ENCODE measurements at regions not wholly inside any gene's neighbourhood (a gene's known extent, or its start where the extent isn't known, plus 50 kb on each side); places are given as distances from the start of the nearest gene placed in this dataset.
"Not testable (repeated sequence)": the region's sequence is repeated elsewhere in the genome, so short reads cannot be mapped to it uniquely, and the experiment has no call there.

DNA sequence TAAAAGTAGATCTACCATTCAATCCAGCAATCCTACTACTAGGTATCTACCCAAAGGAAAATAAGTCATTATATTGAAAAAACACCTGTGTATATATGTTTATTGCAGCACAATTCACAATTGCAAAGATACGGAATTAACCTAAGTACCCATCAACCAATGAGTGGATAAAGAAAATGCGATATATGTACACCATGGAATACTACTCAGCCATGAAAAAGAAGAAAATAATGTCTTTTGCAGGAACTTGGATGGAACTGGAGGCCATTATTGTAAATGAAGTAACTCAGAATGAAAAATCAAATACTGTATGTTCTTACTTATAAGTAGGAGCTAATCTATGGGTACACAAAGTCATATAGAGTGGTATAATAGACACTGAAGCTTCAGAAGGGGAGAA lies 63.4 kb upstream of the PITX1 start:
- Histone ChIP-seq H3K9me3 (ENCODE audit: low read length) (no peaks in the 10 kb centered on the region), H3K4me3 (ENCODE audit: low read depth in 1 of 2, low read length in 2 of 2) (no peak overlapping the region), H3K36me3 (ENCODE audit: insufficient read depth, low read length) (no peaks in the 10 kb centered on the region), H3K27me3 (ENCODE audit: control insufficient read depth in 1 of 2, insufficient read depth in 2 of 2, low read length in 2 of 2) (no peaks in the 10 kb centered on the region), H3K27ac (ENCODE audit: low read depth, low read length) (no peak overlapping the region), H3K9ac (ENCODE audit: low read length) (no peak overlapping the region), H3K4me1 (ENCODE audit: insufficient read depth, low read length) (no peaks in the 10 kb centered on the region)

DNA sequence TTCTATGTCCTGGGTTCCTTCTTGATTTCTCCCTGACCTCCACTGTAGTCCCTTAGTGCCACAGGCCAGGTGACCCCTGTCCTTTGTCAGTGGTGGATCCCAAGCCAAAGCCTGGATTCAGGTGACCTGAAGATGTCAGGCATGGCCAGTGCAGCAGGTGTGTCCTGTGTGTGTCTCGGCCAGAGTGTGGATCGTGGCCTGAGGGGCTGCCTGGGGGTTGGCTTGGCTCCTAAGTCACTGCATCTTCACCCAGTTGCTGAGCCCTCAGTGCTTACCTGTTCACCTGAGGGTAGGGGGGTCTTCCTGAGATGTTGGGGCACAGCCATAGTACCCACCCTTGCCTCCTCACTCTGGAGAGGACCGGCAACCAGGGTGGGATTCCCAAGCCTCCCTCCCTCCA lies 61.8 kb upstream of the PITX1 start:
- no peaks in the 10 kb centered on the region for H3K4me1 ChIP-seq (ENCODE audit: insufficient read depth, low read length)
- no peak overlapping the region for H3K4me3 ChIP-seq (ENCODE audit: low read depth in 1 of 2, low read length in 2 of 2)
- no peak overlapping the region for H3K27ac ChIP-seq (ENCODE audit: low read depth, low read length)
- H3K9ac ChIP-seq (ENCODE audit: low read length): no peak overlapping the region
- H3K36me3 ChIP-seq (ENCODE audit: insufficient read depth, low read length): no peaks in the 10 kb centered on the region
- no peaks in the 10 kb centered on the region for H3K9me3 ChIP-seq (ENCODE audit: low read length)
- H3K27me3 ChIP-seq (ENCODE audit: control insufficient read depth in 1 of 2, insufficient read depth in 2 of 2, low read length in 2 of 2): no peaks in the 10 kb centered on the region

DNA sequence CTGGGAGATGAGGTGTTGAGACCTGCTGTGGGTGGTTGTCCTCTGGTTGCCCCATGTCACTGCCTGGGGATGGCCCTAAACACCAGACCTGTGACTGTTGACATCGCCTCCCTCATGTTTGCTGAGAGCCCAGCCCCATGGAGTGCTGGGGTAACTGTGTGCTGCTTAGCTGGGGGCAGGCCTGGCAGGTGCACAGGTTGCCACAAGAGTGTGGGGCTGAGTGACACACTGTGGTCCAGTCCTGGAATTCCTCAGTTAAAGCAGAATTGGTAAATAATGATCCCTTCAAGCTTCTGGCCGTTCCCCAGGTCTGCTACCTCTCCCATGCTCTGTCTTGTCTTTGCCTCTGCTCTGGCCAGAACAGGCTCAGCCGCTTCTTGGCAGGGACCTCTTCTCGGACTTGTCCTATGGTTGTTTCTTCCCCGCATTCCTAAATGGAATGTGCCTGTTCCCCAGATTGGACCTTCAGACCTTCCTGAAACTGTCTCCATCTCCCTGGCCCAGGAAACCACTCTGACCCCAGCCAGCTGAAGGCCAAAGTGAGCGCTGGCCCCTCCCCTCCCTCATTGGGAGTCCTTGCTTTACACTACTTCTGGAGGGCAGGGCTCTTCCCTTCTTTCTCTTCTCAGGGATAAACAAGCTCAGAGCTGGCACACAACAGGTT lies 61.2 kb upstream of the PITX1 start:
- Histone ChIP-seq H3K27ac (ENCODE audit: low read depth, low read length) (no peak overlapping the region), H3K4me1 (ENCODE audit: insufficient read depth, low read length) (no peaks in the 10 kb centered on the region), H3K9ac (ENCODE audit: low read length) (no peak overlapping the region), H3K9me3 (ENCODE audit: low read length) (no peaks in the 10 kb centered on the region), H3K4me3 (ENCODE audit: low read depth in 1 of 2, low read length in 2 of 2) (no peak overlapping the region), H3K36me3 (ENCODE audit: insufficient read depth, low read length) (no peaks in the 10 kb centered on the region), H3K27me3 (ENCODE audit: control insufficient read depth in 1 of 2, insufficient read depth in 2 of 2, low read length in 2 of 2) (no peaks in the 10 kb centered on the region)

DNA sequence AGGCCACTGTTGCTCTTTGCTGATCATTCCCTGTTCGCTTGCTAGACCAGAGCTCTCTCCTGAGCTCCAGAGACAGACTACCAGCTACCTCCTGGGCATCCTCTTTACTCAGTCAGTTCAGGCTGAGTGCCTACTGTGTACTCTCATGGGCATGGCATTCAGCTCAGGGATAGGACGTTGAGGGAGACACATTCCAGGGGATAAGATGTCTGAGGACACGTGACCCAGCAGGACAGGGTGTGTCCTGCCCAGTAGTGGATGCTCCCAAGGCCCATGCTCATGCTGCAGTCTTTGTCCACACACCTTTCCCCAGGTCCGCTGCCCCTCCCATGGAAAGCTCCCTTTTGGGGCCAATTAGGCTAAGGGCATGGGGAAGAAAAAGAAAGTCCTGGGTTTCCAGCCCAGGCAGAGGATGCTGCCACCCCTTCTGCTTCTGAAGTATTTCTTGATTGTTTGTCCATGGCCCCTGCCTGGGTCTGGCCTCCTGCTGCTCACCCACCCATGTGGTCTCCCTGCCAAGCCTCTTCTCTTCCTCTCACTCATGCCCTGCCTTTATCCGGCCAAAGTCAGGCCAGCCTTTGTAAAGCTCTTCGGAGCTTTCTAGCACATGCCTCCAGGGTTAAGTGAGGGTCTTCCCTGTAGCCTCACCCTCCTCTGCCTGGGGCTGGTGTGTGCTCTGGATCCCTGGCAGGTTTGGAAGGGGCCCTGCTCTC lies 60.5 kb upstream of the PITX1 start:
- Histone ChIP-seq H3K27ac (ENCODE audit: low read depth, low read length) (no peak overlapping the region), H3K4me1 (ENCODE audit: insufficient read depth, low read length) (no peaks in the 10 kb centered on the region)

DNA sequence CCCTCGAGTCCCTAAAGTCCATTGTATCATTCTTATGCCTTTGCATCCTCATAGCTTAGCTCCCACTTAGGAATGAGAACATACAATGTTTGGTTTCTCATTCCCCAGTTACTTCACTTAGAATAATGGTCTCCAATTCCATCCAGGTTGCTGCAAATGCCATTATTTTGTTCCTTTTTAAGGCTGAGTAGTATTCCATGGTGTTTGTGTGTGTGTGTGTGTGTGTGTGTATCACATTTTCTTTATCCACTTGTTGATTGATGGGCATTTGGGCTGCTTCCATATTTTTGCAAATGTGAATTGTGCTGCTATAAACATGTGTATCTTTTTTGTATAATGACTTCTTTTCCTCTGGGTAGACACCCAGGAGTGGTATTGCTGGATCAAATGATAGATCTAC lies 59.5 kb upstream of the PITX1 start:
- not testable (repeated sequence) for H3K9me3 ChIP-seq (ENCODE audit: low read length); H3K9ac ChIP-seq (ENCODE audit: low read length); H3K36me3 ChIP-seq (ENCODE audit: insufficient read depth, low read length); H3K27ac ChIP-seq (ENCODE audit: low read depth, low read length); H3K4me1 ChIP-seq (ENCODE audit: insufficient read depth, low read length); H3K27me3 ChIP-seq (ENCODE audit: control insufficient read depth in 1 of 2, insufficient read depth in 2 of 2, low read length in 2 of 2); H3K4me3 ChIP-seq (ENCODE audit: low read depth in 1 of 2, low read length in 2 of 2)

More for the DNA sequence above, 60.5 kb upstream of the PITX1 start:
- Histone ChIP-seq H3K9ac (ENCODE audit: low read length) (no peak overlapping the region), H3K9me3 (ENCODE audit: low read length) (no peaks in the 10 kb centered on the region), H3K4me3 (ENCODE audit: low read depth in 1 of 2, low read length in 2 of 2) (no peak overlapping the region), H3K36me3 (ENCODE audit: insufficient read depth, low read length) (no peaks in the 10 kb centered on the region), H3K27me3 (ENCODE audit: control insufficient read depth in 1 of 2, insufficient read depth in 2 of 2, low read length in 2 of 2) (no peaks in the 10 kb centered on the region)

DNA sequence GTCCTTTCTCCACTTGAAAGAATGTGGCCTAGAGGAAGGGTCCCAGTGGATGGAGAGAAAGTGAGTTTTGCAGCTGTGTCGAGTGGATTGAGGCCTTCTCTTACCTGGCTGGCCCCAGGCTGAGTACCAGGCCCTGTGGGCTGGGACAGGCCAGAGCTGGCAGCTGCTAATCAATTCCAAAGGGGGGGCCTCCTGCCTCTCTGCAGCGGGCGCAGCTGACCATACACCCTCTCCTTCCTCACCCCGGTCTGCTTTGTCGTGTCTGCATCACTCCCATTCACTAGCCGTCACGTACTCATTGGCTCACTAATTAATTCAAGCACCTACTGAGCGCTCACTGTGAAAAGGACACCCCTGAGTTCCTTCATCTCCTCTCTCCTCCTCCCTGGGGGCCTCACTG lies 58.4 kb upstream of the PITX1 start:
- H3K4me1 ChIP-seq (ENCODE audit: insufficient read depth, low read length): no peaks in the 10 kb centered on the region
- no peak overlapping the region for H3K27ac ChIP-seq (ENCODE audit: low read depth, low read length)
- no peaks in the 10 kb centered on the region for H3K9me3 ChIP-seq (ENCODE audit: low read length)
- no peaks in the 10 kb centered on the region for H3K27me3 ChIP-seq (ENCODE audit: control insufficient read depth in 1 of 2, insufficient read depth in 2 of 2, low read length in 2 of 2)
- H3K36me3 ChIP-seq (ENCODE audit: insufficient read depth, low read length): no peaks in the 10 kb centered on the region
- no peak overlapping the region for H3K4me3 ChIP-seq (ENCODE audit: low read depth in 1 of 2, low read length in 2 of 2)
- no peak overlapping the region for H3K9ac ChIP-seq (ENCODE audit: low read length)

DNA sequence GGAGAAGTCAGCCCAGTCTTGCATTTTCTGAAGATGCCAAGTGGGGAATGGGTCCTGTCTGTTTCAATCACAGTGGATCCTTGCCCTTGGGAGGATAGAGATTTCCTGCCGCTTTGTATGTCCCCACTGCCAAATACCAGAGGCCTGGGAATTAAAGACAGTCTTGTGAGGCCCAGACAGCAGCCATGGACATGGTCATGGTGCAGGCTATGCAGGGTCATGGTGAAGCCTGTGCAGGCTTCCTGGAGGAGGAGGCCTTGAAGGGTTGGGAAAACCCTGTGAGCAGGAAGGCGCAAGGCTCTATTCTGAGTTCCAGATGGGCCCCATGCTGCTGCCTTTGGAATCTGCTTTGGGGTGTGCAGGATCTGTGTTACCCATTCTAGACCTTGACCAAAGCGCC lies 57.3 kb upstream of the PITX1 start:
- no peak overlapping the region for H3K4me3 ChIP-seq (ENCODE audit: low read depth in 1 of 2, low read length in 2 of 2)
- no peaks in the 10 kb centered on the region for H3K4me1 ChIP-seq (ENCODE audit: insufficient read depth, low read length)
- H3K9me3 ChIP-seq (ENCODE audit: low read length): no peaks in the 10 kb centered on the region
- no peaks in the 10 kb centered on the region for H3K27me3 ChIP-seq (ENCODE audit: control insufficient read depth in 1 of 2, insufficient read depth in 2 of 2, low read length in 2 of 2)
- no peak overlapping the region for H3K9ac ChIP-seq (ENCODE audit: low read length)
- no peak overlapping the region for H3K27ac ChIP-seq (ENCODE audit: low read depth, low read length)
- H3K36me3 ChIP-seq (ENCODE audit: insufficient read depth, low read length): no peaks in the 10 kb centered on the region

DNA sequence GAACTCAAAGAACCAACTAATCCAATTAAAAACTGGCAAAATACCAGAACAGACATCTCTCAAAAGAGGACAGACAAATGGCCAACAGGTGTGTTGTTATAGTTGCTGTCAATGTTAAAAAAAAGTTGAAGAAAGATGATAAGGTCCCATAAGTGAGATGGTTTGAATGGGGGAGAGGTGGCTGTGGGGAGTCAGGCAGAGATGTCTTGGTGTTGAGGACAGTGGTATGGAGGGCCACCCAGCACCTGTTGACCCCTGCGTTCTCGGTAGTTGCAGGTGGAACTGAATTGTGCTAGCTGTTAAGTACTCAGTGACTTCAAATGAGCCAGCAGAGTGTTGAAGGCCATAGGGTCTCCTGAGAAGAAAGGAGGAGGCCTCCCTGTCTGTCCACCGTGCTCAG lies 55.9 kb upstream of the PITX1 start:
- no peak overlapping the region for H3K4me3 ChIP-seq (ENCODE audit: low read depth in 1 of 2, low read length in 2 of 2)
- no peaks in the 10 kb centered on the region for H3K9me3 ChIP-seq (ENCODE audit: low read length)
- no peak overlapping the region for H3K27ac ChIP-seq (ENCODE audit: low read depth, low read length)
- H3K9ac ChIP-seq (ENCODE audit: low read length): no peak overlapping the region
- no peaks in the 10 kb centered on the region for H3K4me1 ChIP-seq (ENCODE audit: insufficient read depth, low read length)
- no peaks in the 10 kb centered on the region for H3K36me3 ChIP-seq (ENCODE audit: insufficient read depth, low read length)
- no peaks in the 10 kb centered on the region for H3K27me3 ChIP-seq (ENCODE audit: control insufficient read depth in 1 of 2, insufficient read depth in 2 of 2, low read length in 2 of 2)

DNA sequence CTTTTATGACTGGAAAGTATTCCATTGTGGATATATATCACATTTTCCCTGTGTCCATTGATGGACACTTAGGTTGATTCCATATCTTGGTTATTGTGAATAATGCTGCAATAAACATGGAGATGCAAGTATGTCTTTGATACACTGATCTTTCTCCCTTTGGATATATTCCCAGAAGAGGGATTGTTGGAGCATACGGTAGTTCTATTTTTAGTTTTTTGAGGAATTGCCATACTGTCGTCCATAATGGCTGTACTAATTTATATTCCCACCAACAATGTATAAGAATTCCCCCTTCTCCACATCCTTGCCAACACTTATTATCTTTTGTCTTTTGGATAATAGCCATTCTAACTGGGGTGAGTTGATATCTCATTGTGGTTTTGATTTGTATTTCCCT lies 54.9 kb upstream of the PITX1 start:
- Histone ChIP-seq H3K36me3 (ENCODE audit: insufficient read depth, low read length) (no peaks in the 10 kb centered on the region), H3K4me1 (ENCODE audit: insufficient read depth, low read length) (no peaks in the 10 kb centered on the region), H3K27me3 (ENCODE audit: control insufficient read depth in 1 of 2, insufficient read depth in 2 of 2, low read length in 2 of 2) (no peaks in the 10 kb centered on the region), H3K9me3 (ENCODE audit: low read length) (no peaks in the 10 kb centered on the region), H3K4me3 (ENCODE audit: low read depth in 1 of 2, low read length in 2 of 2) (no peak overlapping the region), H3K9ac (ENCODE audit: low read length) (no peak overlapping the region), H3K27ac (ENCODE audit: low read depth, low read length) (no peak overlapping the region)

DNA sequence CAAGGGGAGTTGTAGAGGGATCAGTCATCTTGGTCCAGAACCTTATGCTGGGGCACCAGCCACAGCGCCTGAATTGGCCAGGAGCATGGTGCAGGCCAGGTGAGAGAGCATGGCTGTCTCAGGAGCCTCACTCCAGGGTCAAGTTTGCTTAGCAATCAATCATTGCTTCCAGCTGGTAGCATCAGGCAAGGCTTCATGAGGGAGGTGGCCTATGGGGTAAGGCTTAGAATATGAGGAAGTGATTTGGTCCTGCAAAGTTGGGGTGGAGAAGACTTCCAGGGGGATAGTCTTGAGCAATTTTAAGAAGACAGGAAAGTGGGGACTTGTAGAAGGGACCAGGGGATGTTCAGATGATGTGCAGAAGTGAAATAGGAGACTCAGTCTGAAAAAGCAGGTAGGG lies 53.9 kb upstream of the PITX1 start:
- Histone ChIP-seq H3K36me3 (ENCODE audit: insufficient read depth, low read length) (no peaks in the 10 kb centered on the region), H3K9me3 (ENCODE audit: low read length) (no peaks in the 10 kb centered on the region), H3K27me3 (ENCODE audit: control insufficient read depth in 1 of 2, insufficient read depth in 2 of 2, low read length in 2 of 2) (no peaks in the 10 kb centered on the region), H3K27ac (ENCODE audit: low read depth, low read length) (no peak overlapping the region), H3K4me1 (ENCODE audit: insufficient read depth, low read length) (no peaks in the 10 kb centered on the region), H3K4me3 (ENCODE audit: low read depth in 1 of 2, low read length in 2 of 2) (no peak overlapping the region), H3K9ac (ENCODE audit: low read length) (no peak overlapping the region)

DNA sequence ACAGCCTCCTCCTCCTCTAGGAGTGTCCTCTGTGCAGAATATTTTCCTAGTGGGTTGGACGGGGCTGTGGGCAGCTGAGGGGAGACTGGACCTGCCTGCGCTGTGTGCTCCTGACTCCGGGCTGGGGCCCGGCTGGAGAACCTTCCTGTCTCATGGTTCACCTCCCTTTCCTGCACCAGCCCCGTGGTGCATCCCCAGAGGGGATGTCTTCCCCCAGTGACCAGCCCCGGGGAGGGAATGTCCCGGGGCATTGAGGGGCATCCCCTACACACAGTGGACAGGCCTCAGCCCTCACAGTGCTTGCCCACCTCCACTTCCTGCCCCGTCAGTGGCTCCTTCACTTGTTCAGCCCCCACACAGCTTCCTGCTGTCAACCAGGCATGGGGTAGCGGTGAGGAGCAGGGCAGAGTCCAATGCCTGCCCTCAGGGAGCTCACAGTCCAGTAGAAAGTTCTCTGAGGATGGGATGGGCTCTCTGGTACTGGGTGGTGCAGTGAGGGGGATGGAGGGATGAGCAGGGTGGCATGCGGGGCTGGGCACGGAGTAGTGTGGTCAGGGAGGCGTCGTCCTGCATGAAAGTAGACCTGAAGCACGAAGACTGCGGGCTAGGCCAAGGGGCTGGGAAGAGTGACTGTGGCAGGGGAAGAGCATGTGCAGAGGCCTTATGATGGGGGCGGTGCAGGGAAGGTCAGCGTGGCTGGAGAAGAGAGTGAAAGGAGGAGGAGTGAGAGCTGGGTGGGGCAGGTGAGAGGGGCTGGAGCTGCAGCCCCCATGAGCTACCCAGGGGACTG lies 52.1 kb upstream of the PITX1 start:
- Histone ChIP-seq H3K4me1 (ENCODE audit: insufficient read depth, low read length) (no peaks in the 10 kb centered on the region), H3K4me3 (ENCODE audit: low read depth in 1 of 2, low read length in 2 of 2) (no peak overlapping the region), H3K27me3 (ENCODE audit: control insufficient read depth in 1 of 2, insufficient read depth in 2 of 2, low read length in 2 of 2) (no peaks in the 10 kb centered on the region), H3K36me3 (ENCODE audit: insufficient read depth, low read length) (no peaks in the 10 kb centered on the region), H3K9ac (ENCODE audit: low read length) (no peak overlapping the region), H3K27ac (ENCODE audit: low read depth, low read length) (no peak overlapping the region), H3K9me3 (ENCODE audit: low read length) (peaks cover 3% of the 10 kb centered on the region)
